ENCODE measurements at regions not wholly inside any gene's neighbourhood (a gene's known extent, or its start where the extent isn't known, plus 50 kb on each side); places are given as distances from the start of the nearest gene placed in this dataset.
"Not testable (repeated sequence)": the region's sequence is repeated elsewhere in the genome, so short reads cannot be mapped to it uniquely, and the experiment has no call there.

DNA sequence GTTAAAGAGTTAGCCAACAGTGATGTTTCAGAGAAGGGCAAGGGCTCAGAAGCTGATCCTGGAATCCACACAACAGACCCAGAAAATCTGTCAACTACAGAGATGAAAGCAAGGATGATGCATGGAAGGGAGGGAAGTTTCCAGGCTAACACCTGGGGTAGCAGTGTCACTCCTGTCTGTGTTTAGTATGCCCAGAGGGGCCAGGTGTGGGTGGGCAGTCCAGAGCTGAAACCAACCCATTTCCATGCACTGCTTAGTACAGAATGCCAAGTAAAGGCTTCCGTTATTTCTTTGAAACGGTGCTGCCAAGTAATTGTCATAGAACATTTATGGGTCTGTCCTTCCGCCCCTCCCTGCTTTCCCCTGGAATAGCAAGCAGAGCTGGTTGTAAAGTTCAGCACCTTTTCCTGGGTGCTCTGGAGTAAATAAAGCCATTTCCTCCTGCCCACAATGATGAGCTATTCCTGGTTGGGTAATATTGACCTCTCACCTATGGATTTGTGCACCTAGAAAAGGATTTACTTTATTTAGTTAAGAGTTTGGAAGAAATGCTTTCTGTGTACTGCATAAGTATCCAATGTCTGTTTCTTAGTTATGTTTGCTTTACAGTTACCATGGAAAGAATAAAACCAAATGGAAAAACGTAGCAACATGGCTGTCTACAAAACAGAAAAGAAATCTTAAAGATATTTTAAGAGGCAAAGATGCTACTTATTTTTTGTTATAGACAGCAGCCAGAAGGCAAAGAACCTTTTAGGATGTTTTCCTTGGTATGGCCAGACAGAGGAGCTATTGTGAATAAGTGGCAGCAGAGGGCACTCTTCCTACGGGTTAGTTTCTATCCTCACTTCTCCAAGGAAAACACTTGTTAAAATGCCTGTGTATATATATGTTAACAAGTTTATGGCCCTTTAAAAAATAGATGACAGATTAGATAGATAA is 71.7 kb downstream of the PRR15 start:
- not testable (repeated sequence) for H3K4me3 ChIP-seq, H3K36me3 ChIP-seq, ATAC-seq, H3K27ac ChIP-seq, H3K9me3 ChIP-seq, H3K27me3 ChIP-seq
- TF ChIP-seq, protein P1, sequence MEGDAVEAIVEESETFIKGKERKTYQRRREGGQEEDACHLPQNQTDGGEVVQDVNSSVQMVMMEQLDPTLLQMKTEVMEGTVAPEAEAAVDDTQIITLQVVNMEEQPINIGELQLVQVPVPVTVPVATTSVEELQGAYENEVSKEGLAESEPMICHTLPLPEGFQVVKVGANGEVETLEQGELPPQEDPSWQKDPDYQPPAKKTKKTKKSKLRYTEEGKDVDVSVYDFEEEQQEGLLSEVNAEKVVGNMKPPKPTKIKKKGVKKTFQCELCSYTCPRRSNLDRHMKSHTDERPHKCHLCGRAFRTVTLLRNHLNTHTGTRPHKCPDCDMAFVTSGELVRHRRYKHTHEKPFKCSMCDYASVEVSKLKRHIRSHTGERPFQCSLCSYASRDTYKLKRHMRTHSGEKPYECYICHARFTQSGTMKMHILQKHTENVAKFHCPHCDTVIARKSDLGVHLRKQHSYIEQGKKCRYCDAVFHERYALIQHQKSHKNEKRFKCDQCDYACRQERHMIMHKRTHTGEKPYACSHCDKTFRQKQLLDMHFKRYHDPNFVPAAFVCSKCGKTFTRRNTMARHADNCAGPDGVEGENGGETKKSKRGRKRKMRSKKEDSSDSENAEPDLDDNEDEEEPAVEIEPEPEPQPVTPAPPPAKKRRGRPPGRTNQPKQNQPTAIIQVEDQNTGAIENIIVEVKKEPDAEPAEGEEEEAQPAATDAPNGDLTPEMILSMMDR (IDR thresholded peaks at IDR 0.05): peak in 1 of 4 experiments; percentile 53
- peaks cover 0 to 13% (median 3%) of the 10 kb centered on the region in 3 donors for H3K4me1 ChIP-seq
- WGBS, 2 donors (ENCODE audit: low coverage in 1 of 2): 2 to 14% methylated on average over 5 of the region's 5 CpGs

DNA sequence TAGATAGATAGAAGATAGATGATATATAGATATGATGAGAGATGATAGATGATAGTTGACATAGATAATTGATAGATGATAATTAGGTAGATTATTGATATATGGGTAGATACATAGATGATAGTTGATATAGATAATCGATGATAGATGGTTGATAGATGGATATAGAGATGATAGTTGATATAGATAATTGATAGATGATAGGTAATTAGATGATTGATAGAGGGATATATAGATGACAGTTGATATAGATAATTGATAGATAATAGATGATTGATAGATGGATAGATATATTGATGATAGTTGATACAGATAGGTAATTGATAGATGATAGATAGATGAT is 72.3 kb downstream of the PRR15 start:
- no peak for ATAC-seq
- H3K27me3 ChIP-seq: no peaks in the 10 kb centered on the region
- TF ChIP-seq POLR2AphosphoS5 (IDR thresholded peaks at IDR 0.05) (no peak), EP300 (IDR thresholded peaks at IDR 0.05) (no peak), POLR2A (IDR thresholded peaks at IDR 0.05) (no peak)
- TF ChIP-seq, protein P1 (IDR thresholded peaks at IDR 0.05): no peak
- WGBS, 2 donors (ENCODE audit: low coverage in 1 of 2): 52 to 75% methylated on average over 1 of the region's 1 CpG
- H3K36me3 ChIP-seq: no peaks in the 10 kb centered on the region
- peaks cover 0 to 13% (median 3%) of the 10 kb centered on the region in 3 donors for H3K4me1 ChIP-seq
- no peaks in the 10 kb centered on the region for H3K9me3 ChIP-seq
- no peak overlapping the region for H3K27ac ChIP-seq
- no peak overlapping the region for H3K4me3 ChIP-seq

DNA sequence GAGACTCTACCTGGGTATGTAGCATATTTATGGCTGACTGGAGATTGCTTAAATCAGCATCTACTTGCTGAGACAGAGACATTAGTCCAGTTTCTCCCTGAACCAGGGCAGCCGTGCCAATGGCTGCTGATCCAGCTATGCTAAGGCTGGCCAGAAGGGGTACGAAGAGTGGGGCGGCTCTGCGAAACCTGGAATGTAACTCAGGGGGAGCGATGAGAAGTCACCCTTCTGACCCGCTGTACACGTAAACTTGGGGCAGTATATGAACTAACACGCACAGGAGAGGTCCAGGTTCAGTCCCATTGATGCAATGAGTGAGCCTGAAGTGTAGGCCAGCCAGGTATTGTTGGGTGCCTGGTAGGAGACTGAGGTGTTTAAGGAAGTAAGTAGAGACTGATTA is 73.7 kb downstream of the PRR15 start:
- Histone ChIP-seq H3K27ac (no peak overlapping the region), H3K27me3 (no peaks in the 10 kb centered on the region), H3K36me3 (no peaks in the 10 kb centered on the region), H3K4me3 (no peak overlapping the region), H3K9me3 (no peaks in the 10 kb centered on the region), H3K4me1 (peaks cover 0 to 13% (median 3%) of the 10 kb centered on the region in 3 donors)
- ATAC-seq: no peak
- WGBS, 2 donors (ENCODE audit: low coverage in 1 of 2): 97 to 100% methylated on average over 1 to 8 of the region's 8 CpGs
- TF ChIP-seq POLR2AphosphoS5 (IDR thresholded peaks at IDR 0.05): no peak
- no peak for TF ChIP-seq POLR2A (IDR thresholded peaks at IDR 0.05)
- no peak for TF ChIP-seq EP300 (IDR thresholded peaks at IDR 0.05)

DNA sequence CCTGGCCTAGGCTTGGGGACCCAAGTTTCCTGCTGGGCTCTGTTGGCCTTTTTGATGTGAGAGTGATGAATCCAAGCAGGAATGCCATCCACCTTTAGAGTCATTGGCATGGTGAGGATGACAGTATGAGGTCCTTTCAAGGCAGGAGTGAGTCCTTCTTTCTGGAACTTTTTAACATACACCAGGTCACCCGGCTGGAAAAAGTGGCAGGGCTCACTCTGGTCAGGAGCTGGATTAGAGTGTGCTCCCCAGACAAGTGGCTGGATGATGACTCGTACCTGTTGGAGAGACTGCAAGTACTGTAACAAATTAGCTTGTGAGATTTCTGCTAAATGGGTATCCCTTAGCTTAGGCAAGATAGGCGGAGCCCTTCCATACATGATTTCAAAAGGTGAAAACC is 75.2 kb downstream of the PRR15 start:
- 100% methylated on average over 1 to 2 of the region's 3 CpGs for WGBS, 2 donors (ENCODE audit: low coverage in 1 of 2)
- not testable (repeated sequence) for H3K4me3 ChIP-seq, H3K27me3 ChIP-seq, H3K36me3 ChIP-seq, ATAC-seq, H3K27ac ChIP-seq, H3K9me3 ChIP-seq
- H3K4me1 ChIP-seq: peaks cover 0 to 13% (median 3%) of the 10 kb centered on the region in 3 donors

DNA sequence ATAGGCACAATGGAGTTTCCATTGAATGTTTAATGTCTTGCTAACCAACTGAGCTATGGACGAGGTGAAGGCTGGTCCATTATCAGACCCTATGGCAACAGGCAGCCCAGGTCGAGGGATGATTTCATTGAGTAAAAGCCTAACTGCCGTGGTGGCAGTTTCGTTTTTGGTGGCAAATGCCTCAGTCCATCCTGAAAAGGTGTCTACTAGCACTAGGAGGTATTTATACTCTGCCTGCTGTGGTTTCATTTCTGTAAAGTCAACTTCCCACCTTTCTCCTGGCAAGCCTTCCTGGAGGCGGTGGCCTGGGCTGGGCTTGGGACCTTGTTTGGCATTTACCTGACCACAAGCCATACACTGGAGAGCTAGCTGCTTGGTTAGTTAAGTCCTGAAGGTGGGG is 75.8 kb downstream of the PRR15 start:
- Histone ChIP-seq H3K4me3 (no peak overlapping the region), H3K27me3 (no peaks in the 10 kb centered on the region), H3K36me3 (no peaks in the 10 kb centered on the region), H3K27ac (no peak overlapping the region), H3K9me3 (no peaks in the 10 kb centered on the region), H3K4me1 (peaks cover 0 to 13% (median 3%) of the 10 kb centered on the region in 3 donors)
- TF ChIP-seq POLR2A (IDR thresholded peaks at IDR 0.05) (no peak), POLR2AphosphoS5 (IDR thresholded peaks at IDR 0.05) (no peak), EP300 (IDR thresholded peaks at IDR 0.05) (no peak)
- TF ChIP-seq, protein P1 (IDR thresholded peaks at IDR 0.05): no peak
- no peak for ATAC-seq
- WGBS, 2 donors (ENCODE audit: low coverage in 1 of 2): 83 to 100% methylated on average over 3 to 4 of the region's 5 CpGs

Measured in gastroesophageal sphincter (tissue), 4 donors.